ENCODE measurements at regions not wholly inside any gene's neighbourhood (a gene's known extent, or its start where the extent isn't known, plus 50 kb on each side); places are given as distances from the start of the nearest gene placed in this dataset.

DNA sequence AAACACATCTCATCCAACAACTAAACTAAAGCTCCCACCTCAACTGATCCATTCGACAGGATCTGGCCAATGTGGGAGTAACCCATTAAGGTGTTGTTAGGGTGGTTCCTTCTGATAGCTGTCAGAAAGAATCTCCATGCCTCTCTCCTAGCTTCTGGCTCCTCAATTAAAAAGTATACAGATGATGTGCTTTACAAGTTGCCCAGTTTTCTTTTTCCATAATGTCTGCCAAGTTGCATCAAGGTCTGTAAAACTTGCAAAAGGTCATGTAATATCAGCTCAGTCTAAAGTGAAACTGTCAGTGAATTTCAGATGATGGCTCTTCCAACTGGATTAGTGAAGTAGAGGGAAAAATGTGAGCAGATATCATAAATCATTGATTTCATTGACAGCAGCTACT, 191.8 kb downstream of the RAB28 start:
- H3K9me3 ChIP-seq = no peaks in the 10 kb centered on the region
- H3K27me3 ChIP-seq (replicated peaks; ENCODE audit: insufficient read depth) = no peaks in the 10 kb centered on the region
- TF ChIP-seq, protein P1, sequence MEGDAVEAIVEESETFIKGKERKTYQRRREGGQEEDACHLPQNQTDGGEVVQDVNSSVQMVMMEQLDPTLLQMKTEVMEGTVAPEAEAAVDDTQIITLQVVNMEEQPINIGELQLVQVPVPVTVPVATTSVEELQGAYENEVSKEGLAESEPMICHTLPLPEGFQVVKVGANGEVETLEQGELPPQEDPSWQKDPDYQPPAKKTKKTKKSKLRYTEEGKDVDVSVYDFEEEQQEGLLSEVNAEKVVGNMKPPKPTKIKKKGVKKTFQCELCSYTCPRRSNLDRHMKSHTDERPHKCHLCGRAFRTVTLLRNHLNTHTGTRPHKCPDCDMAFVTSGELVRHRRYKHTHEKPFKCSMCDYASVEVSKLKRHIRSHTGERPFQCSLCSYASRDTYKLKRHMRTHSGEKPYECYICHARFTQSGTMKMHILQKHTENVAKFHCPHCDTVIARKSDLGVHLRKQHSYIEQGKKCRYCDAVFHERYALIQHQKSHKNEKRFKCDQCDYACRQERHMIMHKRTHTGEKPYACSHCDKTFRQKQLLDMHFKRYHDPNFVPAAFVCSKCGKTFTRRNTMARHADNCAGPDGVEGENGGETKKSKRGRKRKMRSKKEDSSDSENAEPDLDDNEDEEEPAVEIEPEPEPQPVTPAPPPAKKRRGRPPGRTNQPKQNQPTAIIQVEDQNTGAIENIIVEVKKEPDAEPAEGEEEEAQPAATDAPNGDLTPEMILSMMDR (IDR thresholded peaks at IDR 0.05) = no peak
- H3K4me1 ChIP-seq (ENCODE audit: control insufficient read depth in 1 of 2, low read depth in 2 of 2) = no peaks in the 10 kb centered on the region
- no peak overlapping the region for H3K4me3 ChIP-seq
- H3K27ac ChIP-seq = no peak overlapping the region
- DNase-seq (ENCODE audit: low spot score) (no peak), ATAC-seq (ENCODE audit: insufficient number of reproducible peaks, low FRiP score, low read depth) (no peak)
- H3K36me3 ChIP-seq = no peaks in the 10 kb centered on the region

DNA sequence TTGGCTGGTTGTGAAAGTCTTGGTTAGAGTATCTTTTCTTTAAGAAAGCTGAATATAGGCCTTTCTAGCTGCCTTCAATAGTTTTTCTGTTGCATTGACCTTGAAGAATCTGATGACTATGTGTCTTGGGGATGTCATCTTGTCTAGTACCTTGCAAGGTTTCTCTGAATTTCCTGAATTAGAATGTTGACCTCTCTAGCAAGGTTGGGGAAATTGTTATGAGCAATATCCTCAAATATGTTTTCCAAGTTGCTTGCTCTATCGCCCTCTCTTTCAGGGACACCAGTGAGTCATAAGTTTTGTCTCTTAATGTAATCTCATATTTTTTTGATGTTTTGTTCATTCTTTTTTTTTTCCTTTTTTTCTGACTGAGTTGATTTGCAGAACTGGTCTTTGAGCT, 194.7 kb downstream of the RAB28 start:
- no peak for ATAC-seq (ENCODE audit: insufficient number of reproducible peaks, low FRiP score, low read depth)
- H3K9me3 ChIP-seq = no peaks in the 10 kb centered on the region
- no peak for DNase-seq (ENCODE audit: low spot score)
- no peaks in the 10 kb centered on the region for H3K27me3 ChIP-seq (replicated peaks; ENCODE audit: insufficient read depth)
- TF ChIP-seq, protein P1 (IDR thresholded peaks at IDR 0.05) = no peak
- H3K36me3 ChIP-seq = no peaks in the 10 kb centered on the region
- no peak overlapping the region for H3K27ac ChIP-seq
- H3K4me3 ChIP-seq = no peak overlapping the region
- no peaks in the 10 kb centered on the region for H3K4me1 ChIP-seq (ENCODE audit: control insufficient read depth in 1 of 2, low read depth in 2 of 2)

- TF ChIP-seq, protein P1 (IDR thresholded peaks at IDR 0.05) = no peak
- no peaks in the 10 kb centered on the region for H3K4me1 ChIP-seq (ENCODE audit: control insufficient read depth in 1 of 2, low read depth in 2 of 2)
Measured at GRCh38 chr4:13285336-13285735, 198.8 kb downstream of the RAB28 start.

GRCh38 chr4:13284932-13285331, 199.2 kb downstream of the RAB28 start:
- H3K4me3 ChIP-seq = no peak overlapping the region
- H3K27me3 ChIP-seq (replicated peaks; ENCODE audit: insufficient read depth) = no peaks in the 10 kb centered on the region
- no peaks in the 10 kb centered on the region for H3K4me1 ChIP-seq (ENCODE audit: control insufficient read depth in 1 of 2, low read depth in 2 of 2)
- ATAC-seq (ENCODE audit: insufficient number of reproducible peaks, low FRiP score, low read depth) (no peak), DNase-seq (ENCODE audit: low spot score) (no peak)
- no peaks in the 10 kb centered on the region for H3K9me3 ChIP-seq
- H3K36me3 ChIP-seq = no peaks in the 10 kb centered on the region
- no peak overlapping the region for H3K27ac ChIP-seq
- TF ChIP-seq, protein P1 (IDR thresholded peaks at IDR 0.05) = no peak

More at GRCh38 chr4:13285336-13285735, 198.8 kb downstream of the RAB28 start:
- no peaks in the 10 kb centered on the region for H3K36me3 ChIP-seq
- no peaks in the 10 kb centered on the region for H3K27me3 ChIP-seq (replicated peaks; ENCODE audit: insufficient read depth)
- H3K4me3 ChIP-seq = no peak overlapping the region
- no peak overlapping the region for H3K27ac ChIP-seq
- no peaks in the 10 kb centered on the region for H3K9me3 ChIP-seq
- DNase-seq (ENCODE audit: low spot score) (no peak), ATAC-seq (ENCODE audit: insufficient number of reproducible peaks, low FRiP score, low read depth) (no peak)

DNA sequence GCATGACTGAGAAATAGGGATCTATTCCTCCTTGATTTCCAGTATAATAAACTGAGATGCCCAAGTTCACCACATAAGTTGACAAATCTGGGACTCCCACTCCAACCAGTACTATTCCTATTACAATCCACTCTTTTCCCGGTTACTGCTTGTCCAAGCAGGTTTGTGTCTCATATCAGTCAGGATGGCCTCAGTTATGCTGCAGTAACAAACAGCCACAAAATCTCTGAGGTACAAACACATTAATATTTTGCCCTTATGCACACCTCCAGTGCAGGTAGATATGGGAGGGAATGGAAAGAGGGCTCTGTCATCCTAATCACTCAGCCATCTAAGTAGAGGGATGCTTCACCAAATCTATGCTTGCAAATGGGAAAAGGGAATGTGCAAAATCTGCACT, 207.8 kb downstream of the RAB28 start:
- no peaks in the 10 kb centered on the region for H3K27me3 ChIP-seq (replicated peaks; ENCODE audit: insufficient read depth)
- TF ChIP-seq, protein P1 (IDR thresholded peaks at IDR 0.05) = no peak
- no peaks in the 10 kb centered on the region for H3K36me3 ChIP-seq
- ATAC-seq (ENCODE audit: insufficient number of reproducible peaks, low FRiP score, low read depth) (no peak), DNase-seq (ENCODE audit: low spot score) (no peak)
- H3K9me3 ChIP-seq = peaks cover 18% of the 10 kb centered on the region
- H3K4me1 ChIP-seq (ENCODE audit: control insufficient read depth in 1 of 2, low read depth in 2 of 2) = no peaks in the 10 kb centered on the region
- H3K27ac ChIP-seq = no peak overlapping the region
- H3K4me3 ChIP-seq = no peak overlapping the region
